Anterior cingulate cortex (tissue), 58 donors: ENCODE measurements at regions not wholly inside any gene's neighbourhood (a gene's known extent, or its start where the extent isn't known, plus 50 kb on each side); places are given as distances from the start of the nearest gene placed in this dataset.
"Not testable (repeated sequence)": the region's sequence is repeated elsewhere in the genome, so short reads cannot be mapped to it uniquely, and the experiment has no call there.

Source experiments
- DNase-seq, 58 donors: peaks; one replicate each; lab custom pipeline; 2025; lab: John Stamatoyannopoulos, UW

- no peak for DNase-seq
Measured at GRCh38 chr3:98701071-98701675, 62.0 kb upstream of the ST3GAL6 start.

- no peak for DNase-seq
Measured at GRCh38 chr3:98702166-98702565, 61.0 kb upstream of the ST3GAL6 start.

- no peak for DNase-seq
Measured at GRCh38 chr3:98705212-98705611, 57.9 kb upstream of the ST3GAL6 start.

DNA sequence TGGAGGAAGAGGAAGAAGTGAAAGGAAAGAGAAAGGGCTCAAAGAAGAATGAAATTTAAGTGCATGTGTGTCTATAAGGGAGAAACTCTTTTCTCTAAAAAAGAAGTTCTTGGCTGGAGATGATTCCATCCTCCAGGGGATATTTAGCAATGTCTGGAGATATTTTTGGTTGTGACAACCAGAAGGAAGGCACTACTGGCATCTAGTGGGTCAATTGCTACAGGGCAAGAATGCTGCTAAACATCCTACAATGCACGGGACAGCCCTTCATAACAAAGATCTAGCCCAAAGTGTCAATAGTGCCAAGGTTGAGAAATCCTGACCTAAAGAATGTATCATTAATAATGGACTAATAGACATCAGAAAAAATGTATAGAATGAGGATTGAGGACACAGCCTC is 57.4 kb upstream of the ST3GAL6 start:
- DNase-seq, result no peak

DNA sequence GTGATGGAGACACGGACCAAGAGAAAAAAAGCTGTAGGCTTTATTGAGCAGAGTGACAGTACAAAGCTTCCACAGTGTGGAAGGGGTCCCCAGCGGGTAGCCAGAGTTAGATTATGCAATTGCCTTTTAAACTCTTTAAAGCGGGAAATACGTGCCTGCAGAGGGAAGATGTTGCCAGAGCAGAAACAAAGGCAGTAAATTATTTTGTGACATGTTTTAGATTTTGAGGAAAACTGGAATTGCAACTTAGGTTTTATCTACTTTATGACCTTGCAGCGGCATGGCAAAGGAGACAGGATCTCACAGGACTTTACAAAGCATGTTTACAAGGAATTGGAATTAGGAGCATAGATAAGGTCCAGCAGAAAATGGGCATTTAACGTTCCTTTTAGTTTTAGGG is 54.5 kb upstream of the ST3GAL6 start:
- DNase-seq, result not testable (repeated sequence)

DNA sequence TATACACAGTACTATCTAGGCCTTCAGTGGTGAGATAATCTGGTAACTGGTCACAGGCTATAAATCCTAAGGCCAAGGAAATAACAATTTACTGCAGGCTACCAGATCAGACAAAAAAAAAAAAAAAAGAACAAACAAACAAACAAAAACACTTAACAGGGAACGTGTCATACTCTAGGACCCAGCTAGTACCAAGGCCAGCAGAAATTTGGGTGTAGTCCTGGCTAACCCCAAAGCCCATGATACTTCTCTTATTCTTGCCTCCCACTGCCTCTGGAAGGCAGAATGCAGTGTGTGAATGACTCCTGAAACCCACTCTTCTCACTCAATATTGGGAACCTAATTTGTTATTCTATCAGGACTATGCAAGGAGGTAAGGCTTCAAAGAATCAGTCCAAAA is 53.7 kb upstream of the ST3GAL6 start:
- DNase-seq, result no peak

DNA sequence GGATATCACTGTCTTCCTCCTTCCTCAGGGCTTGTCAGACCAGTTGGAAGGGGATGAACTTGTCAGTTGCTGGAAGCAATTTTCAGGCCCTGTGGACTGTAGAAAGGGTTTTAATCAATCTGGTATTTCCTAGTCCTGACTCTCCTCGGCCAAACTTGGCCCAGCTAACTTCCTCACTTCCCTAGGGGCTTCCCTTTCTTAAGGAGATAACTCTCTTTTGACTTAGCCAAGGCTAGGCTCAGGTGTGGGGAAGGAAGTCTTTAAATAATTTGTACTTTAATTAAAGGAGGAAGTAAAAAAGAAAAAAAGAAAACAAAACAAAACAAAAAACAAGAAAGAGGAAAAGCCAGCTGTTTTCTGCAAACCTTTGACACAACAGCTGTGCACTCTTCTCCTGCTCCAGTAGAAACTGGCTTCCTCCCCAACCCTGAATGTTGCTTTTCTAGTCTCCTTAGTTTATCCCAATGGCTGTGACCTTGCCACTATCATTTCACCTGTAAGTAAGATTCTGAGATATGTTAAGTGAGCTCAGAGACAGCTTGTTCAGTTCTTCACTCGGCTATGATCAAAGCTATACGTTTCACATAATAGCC is 53.0 kb upstream of the ST3GAL6 start:
- DNase-seq, result no peak

- no peak for DNase-seq
Measured at GRCh38 chr3:98711426-98711825, 51.7 kb upstream of the ST3GAL6 start.

GRCh38 chr3:98712726-98713125 is 50.4 kb upstream of the ST3GAL6 start:
- no peak for DNase-seq

DNA sequence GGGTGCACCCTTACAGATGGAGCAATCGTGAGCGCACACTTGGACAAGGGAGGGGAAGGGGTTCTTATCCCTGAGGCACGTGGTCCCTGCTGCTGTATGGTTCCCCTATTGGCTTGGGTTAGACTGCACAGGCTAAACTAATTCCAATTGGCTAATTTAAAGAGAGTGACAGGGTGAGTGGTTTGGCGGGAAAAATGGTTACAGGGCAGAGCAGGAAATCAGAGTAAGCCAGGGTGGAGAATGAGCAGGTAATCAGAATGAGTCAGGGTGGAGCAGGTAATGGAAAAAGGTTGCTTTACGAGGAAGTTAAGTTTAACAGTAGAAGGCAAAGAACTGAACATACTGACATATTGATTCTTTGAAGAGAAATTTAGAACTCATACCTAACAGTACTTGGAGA is 49.8 kb upstream of the ST3GAL6 start:
- not testable (repeated sequence) for DNase-seq
